Hindlimb muscle (tissue), 1 donor: ENCODE measurements at regions not wholly inside any gene's neighbourhood (a gene's known extent, or its start where the extent isn't known, plus 50 kb on each side); places are given as distances from the start of the nearest gene placed in this dataset.

Experiments
- DNase-seq: peaks from one replicate; pipeline ENCODE4 v3.0.0-alpha.2; 2013

- DNase-seq, result no peak
These were observed 94.0 kb upstream of the DDIT4L start for GRCh38 chr4:100284129-100284880.

- no peak for DNase-seq
These were observed 90.5 kb upstream of the DDIT4L start for GRCh38 chr4:100280807-100281206.

- DNase-seq, result no peak
These were observed 88.3 kb upstream of the DDIT4L start for GRCh38 chr4:100278567-100278966.

GRCh38 chr4:100269446-100269845, 79.2 kb upstream of the DDIT4L start:
- DNase-seq, result no peak

- DNase-seq, result no peak
These were observed 78.5 kb upstream of the DDIT4L start for GRCh38 chr4:100268789-100269188.

GRCh38 chr4:100261346-100261745, 71.1 kb upstream of the DDIT4L start:
- DNase-seq, result no peak

GRCh38 chr4:100258675-100259074, 68.4 kb upstream of the DDIT4L start:
- DNase-seq, result no peak

- DNase-seq, result no peak
These were observed 67.3 kb upstream of the DDIT4L start for GRCh38 chr4:100257567-100257966.

GRCh38 chr4:100254237-100254636, 64.0 kb upstream of the DDIT4L start:
- no peak for DNase-seq

GRCh38 chr4:100248476-100248875, 58.2 kb upstream of the DDIT4L start:
- no peak for DNase-seq

GRCh38 chr4:100246697-100247096, 56.4 kb upstream of the DDIT4L start:
- no peak for DNase-seq

- DNase-seq, result no peak
These were observed 54.1 kb upstream of the DDIT4L start for GRCh38 chr4:100244347-100244746.
